ENCODE measurements at regions not wholly inside any gene's neighbourhood (a gene's known extent, or its start where the extent isn't known, plus 50 kb on each side); places are given as distances from the start of the nearest gene placed in this dataset.
"Not testable (repeated sequence)": the region's sequence is repeated elsewhere in the genome, so short reads cannot be mapped to it uniquely, and the experiment has no call there.

- DNase-seq, result no peak
These were observed 273.0 kb downstream of the MED10 start for GRCh38 chr5:6105320-6105719.

- DNase-seq, result no peak
These were observed 282.2 kb downstream of the MED10 start for GRCh38 chr5:6096101-6096500.

DNA sequence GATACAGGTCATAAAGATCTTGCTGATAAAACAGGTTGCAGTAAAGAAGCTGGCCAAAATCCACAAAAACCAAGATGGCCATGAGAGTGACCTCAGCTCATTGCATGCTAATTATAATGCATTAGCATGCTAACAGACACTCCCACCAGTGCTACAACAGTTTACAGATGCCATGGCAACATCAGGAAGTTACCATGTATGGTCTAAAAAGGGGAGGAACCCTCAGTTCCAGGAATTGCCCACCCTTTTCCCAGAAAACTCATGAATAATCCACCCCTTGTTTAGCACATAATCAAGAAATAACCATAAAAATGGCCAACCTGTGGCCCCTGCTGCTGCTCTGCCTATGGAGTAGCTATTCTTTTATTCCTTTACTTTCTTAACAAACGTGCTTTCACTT is 284.2 kb downstream of the MED10 start:
- not testable (repeated sequence) for DNase-seq

- DNase-seq, result no peak
These were observed 287.5 kb downstream of the MED10 start for GRCh38 chr5:6090838-6091237.

DNA sequence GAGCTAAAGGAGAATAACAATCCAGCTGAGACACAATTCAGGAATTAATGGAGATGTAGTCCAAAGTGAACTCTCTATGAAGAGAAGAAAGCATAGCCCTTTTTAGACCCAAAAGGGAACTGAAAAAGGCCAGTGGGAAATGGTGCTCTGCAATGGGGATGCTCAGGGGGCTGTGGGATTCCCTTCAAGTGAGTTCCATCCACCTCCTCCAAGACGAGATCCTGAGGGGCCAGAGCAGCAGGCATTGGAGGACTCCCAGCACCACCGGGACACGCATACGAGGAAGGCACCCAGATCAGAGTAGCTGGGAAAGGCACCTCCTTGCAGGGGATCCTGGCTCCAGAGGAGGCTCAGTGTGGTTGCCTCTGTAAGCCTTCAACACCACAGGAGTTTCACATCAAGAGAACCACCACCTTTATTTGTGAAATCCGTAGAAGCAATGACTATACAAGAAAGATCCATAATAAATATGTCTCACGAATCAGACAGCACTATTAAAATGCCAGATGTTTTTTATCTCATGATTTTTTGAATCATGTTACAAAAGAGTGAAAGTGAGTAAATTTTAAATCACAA is 288.2 kb downstream of the MED10 start:
- no peak for DNase-seq

DNA sequence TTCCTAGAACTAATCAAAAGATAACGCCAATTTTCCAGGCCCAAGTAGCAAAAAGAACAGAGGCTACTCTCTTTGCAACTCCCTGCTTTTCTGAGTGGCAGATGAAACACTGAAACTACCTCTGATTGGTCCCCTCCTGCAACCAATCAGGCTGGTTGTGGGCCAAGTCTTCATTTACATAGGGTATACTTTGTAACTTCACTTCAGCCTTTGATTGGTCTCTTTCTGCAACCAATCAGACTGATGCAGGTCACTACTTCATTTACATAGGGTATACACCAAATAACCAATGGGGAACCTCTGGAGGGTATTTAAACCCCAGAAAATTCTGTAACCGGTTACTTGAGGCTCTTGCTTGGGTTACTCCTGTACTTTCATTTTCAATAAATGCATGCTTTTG is 289.6 kb downstream of the MED10 start:
- DNase-seq, result no peak

GRCh38 chr5:6087576-6087975 is 290.8 kb downstream of the MED10 start:
- DNase-seq, result no peak

DNA sequence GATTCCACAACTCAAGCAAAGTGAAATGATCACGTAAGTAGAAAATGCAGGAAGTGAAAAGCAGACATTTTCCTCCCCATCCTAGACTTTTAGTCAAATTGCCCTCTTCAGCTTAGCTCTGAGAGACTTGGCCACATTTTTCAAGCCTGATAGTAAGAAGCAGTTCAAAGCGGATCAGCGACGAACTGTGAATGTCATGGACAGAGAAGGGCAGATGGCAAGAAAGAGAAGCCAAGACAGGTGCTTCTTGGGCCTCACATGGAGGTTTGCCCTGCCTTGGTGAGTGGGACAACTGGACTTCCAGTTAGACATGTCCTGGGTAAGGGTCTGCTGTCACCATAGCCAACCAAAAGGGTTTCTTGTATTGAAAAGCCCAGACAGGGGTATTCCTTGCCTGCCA is 291.5 kb downstream of the MED10 start:
- DNase-seq, result no peak

GRCh38 chr5:6085341-6085860 is 292.9 kb downstream of the MED10 start:
- DNase-seq, result no peak

GRCh38 chr5:6084836-6085235 is 293.5 kb downstream of the MED10 start:
- no peak for DNase-seq

GRCh38 chr5:6084376-6084775 is 294.0 kb downstream of the MED10 start:
- no peak for DNase-seq

- DNase-seq, result no peak
These were observed 294.9 kb downstream of the MED10 start for GRCh38 chr5:6083311-6083978.

- no peak for DNase-seq
These were observed 295.7 kb downstream of the MED10 start for GRCh38 chr5:6082685-6083084.

DNA sequence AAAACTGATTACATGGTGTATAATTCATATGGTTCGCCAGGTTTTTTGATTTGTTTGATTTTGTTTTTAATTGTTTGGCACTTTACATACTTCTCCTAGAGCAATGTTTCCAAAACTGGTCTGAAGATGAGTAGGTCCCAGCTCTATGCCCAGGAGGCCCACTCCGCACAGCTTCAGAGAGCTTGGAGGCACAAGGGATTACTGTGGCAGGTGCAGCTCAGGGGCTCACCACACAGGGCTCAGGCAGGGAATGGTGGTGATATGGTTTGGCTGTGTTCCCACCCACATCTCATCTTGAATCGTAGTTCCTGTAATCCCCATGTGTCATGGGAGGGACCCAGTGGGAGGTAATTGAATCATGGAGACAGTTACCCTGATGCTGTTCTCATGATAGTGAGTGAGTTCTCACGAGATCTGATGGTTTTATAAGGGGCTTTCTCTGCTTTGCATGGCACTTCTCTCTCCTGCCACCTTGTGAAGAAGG is 296.6 kb downstream of the MED10 start:
- no peak for DNase-seq

DNA sequence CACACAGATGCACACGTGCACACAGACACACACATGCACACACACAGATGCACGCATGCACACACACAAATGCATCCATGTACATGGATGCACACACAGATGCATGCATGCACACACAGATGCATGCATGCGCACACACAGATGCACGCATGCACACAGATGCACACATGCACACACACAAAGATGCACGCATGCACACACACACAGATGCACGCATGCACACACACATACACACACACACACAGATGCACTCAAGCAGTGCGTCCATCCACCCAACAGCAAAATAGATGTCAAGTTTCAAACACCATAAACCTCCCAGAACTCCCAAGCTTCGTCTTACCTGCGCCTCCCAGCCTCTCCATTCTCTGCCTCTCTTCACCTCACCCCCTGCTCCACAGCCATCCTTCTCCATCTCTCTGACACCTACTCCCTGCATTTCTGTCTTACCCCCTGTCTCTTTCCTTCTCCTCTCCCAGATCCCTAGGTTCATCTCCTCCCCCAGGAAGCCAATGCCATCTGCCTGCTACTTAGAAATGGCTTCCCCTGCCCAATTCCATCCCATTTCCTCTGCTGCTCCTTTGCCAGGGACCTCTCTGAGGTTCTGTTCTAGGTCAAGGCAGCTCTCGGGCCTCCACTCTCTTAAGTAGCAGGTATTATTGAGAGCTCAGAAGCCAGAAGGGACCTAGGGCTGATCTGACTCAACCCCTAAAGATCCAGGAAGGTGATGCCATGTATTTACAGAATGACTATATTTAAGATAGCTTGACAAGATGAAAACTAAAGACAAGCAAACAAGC is 297.2 kb downstream of the MED10 start:
- no peak for DNase-seq

DNA sequence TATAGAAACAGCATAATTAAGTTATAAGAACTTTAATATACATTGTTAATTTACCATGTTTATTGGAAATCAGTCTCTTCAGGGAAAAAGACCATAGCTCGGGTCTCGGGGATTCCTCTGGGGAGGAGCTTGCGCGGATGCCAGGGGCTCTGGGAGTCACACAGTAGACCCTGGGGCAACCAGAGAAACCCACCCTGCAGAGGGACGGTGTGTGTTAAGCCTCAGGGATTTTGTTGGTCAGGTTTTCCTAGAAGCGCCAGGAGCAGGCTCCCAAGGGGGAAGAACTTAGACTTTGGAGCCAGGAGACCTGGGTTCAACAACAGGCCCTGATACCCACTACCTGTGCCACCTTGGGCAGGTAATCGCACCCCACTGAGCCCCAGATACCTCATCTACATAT is 297.9 kb downstream of the MED10 start:
- no peak for DNase-seq

DNA sequence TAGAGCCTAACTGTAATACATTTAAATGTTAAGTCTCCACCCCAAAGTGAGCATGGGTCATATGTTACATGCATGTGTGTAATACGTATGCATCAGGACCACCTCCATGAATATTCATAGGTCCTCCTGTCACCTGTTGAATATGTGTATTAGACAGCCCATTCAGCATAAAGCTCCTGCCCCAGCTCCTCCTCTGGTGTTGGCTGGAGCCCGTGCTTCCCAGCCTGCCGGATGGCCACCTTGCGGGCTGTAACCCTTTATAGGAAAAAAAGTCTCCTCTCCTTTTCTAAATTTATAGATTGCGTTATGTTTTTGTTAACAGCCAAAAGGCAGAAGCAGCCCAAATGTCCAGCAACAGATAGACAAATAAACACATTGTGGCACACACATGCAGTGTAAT is 299.5 kb downstream of the MED10 start:
- no peak for DNase-seq

DNA sequence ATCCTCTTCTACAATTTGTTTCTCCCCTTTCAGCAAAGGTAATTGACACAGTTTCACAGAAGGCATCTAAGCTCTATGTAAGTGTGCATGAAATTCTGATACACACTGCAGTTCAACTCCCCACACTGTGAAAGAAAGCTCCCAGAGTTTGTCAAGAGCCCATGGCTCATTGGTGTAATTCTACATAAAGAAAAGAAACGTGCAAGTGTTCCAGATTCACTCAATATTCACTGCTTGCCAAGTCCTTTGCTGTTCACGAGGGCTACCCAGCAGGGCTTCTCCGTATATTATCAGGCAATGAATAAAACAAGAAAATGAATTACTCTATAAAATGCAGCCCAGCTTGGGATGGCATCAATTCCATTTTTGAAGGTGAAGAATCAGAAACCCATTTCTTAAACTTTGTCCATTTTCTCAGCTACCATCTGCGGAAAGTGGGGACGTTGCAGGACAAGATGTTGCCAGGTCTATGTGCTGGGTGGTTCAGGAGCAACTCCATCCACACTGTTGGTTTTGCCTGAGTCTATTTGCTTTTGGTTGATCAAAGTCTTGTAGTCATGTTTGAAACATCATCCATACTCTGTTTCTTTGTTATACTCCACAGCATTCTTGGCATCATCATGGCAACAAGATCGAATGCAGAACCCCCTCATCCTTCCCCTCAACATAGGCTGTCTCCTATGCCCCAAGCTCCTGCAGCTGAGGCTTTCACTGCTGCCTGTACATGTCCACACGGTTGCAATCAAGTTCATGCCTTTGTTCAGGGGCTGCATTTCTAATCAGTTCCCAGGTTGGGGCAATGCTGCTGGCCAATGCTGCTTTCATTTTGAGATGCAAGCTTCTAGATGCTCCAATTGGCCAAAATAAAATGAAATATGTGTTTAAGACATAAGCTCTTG is 301.8 kb downstream of the MED10 start:
- DNase-seq, result no peak

DNA sequence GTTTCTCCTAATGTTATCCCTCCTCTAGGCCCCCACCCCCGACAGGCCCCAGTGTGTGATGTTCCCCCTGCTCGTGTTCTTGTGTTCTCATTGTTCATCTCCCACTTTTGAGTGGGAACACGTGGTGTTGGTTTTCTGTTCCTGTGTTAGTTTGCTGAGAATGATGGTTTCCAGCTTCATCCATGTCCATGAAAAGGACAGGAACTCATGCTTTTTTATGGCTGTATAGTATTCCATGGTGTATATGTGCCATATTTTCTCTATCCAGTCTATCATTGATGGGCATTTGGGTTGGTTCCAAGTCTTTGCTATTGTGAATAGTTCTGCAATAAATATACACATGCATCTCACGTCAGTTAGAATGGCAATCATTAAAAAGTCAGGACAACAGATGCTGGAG is 305.9 kb downstream of the MED10 start:
- DNase-seq, result not testable (repeated sequence)

- DNase-seq, result no peak
These were observed 308.7 kb downstream of the MED10 start for GRCh38 chr5:6069496-6070185.

DNA sequence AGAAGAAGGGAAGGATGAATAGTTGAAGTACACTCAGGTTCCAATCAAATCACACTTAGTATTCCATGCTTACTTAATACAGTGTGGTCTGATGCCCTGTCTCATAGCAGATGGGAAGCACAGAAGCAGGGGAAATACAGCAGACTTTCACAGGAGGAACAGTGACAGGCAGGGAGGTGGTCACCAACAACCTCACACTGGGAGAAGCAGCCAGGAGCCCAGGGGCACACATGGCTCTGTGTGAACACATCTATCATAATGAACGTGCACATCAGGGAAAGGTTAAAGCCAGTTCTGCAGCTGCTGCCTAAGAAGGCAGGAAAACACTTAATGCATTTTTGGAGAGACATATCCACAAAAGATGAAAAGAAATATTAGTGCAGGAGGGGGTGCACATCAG is 312.3 kb downstream of the MED10 start:
- DNase-seq, result no peak

- DNase-seq, result no peak
These were observed 319.1 kb downstream of the MED10 start for GRCh38 chr5:6059137-6059800.
